GM12864 (cell line): ENCODE measurements at regions not wholly inside any gene's neighbourhood (a gene's known extent, or its start where the extent isn't known, plus 50 kb on each side); places are given as distances from the start of the nearest gene placed in this dataset.

Source experiments
- DNase-seq: peaks from one replicate; pipeline ENCODE4 v3.0.0-alpha.2; 2011; ENCODE audit warnings: low read depth
- H3K4me3 ChIP-seq: 2 replicates; pipeline ENCODE4 v1.5.1; 2011; ENCODE audit warnings: mild to moderate bottlenecking, low read depth, low read length, control low read depth
- TF ChIP-seq, protein P1 (sequence below): IDR thresholded peaks from 2 replicates; pipeline ENCODE4 v1.5.1; 2011; ENCODE audit warnings: low read depth, mild to moderate bottlenecking, moderate library complexity, low read length, control low read depth, inconsistent platforms; ENCODE audit errors: missing control alignments

DNA sequence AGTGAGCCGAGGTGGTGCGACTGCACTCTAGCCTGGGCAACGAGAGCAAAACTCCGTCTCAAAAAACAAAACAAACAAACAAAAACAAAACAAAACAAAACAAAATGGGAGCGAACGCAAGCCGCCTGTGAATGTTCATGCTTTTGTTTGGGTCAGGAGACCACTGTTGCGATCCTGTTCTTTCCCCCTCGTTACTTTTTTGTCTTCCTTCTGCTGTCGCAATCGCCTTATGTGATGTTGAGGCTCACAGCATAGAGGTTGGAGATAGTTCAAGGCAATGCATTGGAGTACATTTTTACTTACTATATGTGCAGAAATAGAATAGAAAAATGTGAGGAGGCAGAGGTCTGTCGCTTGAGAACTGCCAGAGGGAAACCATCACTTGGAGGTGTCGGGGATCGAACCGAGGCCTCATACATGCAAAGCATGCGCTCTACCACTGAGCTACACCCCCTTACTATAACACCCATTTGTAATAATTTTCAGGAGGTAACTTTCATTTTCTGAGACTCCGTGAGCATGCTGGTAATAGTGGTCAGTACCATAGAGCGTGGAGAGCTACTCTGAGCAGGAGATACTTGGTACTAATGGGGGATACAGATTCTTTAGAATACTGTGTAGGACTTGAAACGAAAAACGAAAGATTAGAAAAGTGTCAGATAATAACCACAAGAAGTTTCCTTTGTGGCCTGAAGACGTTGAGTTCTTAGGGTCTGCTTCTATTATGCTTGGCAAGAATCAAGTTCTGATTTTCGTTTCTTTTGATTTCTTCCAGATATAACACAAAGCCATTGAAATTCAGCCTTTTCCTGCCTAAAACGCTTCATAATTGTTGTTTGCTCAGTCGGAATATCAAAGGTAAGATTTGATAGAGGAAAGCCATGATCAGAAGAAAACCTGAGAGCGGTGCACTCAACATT is 121.1 kb downstream of the TRIM27 start:
- TF ChIP-seq, protein P1, sequence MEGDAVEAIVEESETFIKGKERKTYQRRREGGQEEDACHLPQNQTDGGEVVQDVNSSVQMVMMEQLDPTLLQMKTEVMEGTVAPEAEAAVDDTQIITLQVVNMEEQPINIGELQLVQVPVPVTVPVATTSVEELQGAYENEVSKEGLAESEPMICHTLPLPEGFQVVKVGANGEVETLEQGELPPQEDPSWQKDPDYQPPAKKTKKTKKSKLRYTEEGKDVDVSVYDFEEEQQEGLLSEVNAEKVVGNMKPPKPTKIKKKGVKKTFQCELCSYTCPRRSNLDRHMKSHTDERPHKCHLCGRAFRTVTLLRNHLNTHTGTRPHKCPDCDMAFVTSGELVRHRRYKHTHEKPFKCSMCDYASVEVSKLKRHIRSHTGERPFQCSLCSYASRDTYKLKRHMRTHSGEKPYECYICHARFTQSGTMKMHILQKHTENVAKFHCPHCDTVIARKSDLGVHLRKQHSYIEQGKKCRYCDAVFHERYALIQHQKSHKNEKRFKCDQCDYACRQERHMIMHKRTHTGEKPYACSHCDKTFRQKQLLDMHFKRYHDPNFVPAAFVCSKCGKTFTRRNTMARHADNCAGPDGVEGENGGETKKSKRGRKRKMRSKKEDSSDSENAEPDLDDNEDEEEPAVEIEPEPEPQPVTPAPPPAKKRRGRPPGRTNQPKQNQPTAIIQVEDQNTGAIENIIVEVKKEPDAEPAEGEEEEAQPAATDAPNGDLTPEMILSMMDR = no peak
- no peak overlapping the region; the same call in 1 of the 2 replicates for H3K4me3 ChIP-seq
- no peak for DNase-seq

DNA sequence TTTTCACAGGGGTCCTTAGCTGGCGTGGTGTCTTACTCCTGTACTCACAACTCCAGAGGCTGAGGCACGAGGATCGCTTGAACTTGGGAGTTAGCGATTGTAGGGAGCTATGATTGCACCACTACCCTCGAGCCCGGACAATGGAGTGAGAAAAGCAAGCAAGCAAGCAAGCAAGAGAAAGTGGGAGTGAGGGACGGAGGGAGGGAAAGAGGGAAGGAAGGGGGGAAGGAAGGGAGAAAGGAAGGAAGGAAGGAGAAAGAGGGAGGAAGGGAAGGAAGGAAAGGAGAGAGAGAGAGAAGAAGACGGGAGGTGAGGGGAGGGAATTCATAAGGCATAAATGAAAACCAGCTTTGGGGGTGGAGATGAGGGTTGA is 120.5 kb downstream of the TRIM27 start:
- no peak overlapping the region; the same call in 1 of the 2 replicates for H3K4me3 ChIP-seq
- no peak for DNase-seq
- TF ChIP-seq, protein P1 = no peak

DNA sequence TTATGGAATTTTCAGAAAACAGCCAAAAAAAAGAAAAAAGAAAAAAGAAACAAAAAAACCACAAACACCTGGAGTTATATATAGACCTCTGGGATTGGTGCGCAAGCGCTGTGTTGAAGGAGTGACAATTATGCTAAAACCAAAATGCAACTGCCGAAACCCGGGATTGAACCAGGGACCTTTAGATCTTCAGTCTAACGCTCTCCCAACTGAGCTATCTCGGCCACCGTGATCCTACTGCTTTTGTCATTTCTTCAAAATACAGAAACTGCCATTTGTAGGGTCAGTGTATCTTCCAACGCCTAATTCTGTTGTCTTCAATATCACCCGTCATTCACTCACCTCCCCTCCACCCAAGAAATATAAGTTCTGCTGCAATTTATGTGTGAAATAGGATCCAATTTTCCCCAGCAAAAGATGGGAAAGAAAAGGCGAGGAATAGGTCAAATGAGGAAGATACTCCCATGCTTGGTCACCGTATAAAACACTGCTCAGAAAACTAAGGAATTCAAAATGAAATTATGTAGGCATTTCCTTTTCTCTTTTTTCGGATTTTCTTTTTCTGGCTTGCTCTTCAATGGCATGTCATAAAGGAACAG is 116.0 kb downstream of the TRIM27 start:
- H3K4me3 ChIP-seq = no peak overlapping the region
- no peak for DNase-seq
- TF ChIP-seq, protein P1 = no peak

DNA sequence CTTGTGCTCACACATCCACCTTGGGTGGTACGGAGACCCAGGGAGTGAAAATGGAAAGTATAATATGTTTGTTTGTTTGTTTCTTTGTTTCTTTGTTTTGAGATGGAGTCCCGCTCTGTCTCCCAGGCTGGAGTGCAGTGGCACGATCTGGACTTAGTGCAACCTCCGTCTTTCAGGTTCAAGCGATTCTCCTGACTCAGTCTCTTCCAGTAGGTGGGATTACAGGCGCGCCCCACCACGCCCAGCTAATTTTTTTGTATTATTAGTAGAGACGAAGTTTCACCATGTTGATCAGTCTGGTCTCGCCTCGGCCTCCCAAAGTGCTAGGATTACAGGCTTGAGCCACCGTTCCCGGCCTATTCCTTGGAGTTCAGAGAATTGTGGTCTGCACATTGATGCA is 115.4 kb downstream of the TRIM27 start:
- no peak for DNase-seq
- H3K4me3 ChIP-seq = no peak overlapping the region

DNA sequence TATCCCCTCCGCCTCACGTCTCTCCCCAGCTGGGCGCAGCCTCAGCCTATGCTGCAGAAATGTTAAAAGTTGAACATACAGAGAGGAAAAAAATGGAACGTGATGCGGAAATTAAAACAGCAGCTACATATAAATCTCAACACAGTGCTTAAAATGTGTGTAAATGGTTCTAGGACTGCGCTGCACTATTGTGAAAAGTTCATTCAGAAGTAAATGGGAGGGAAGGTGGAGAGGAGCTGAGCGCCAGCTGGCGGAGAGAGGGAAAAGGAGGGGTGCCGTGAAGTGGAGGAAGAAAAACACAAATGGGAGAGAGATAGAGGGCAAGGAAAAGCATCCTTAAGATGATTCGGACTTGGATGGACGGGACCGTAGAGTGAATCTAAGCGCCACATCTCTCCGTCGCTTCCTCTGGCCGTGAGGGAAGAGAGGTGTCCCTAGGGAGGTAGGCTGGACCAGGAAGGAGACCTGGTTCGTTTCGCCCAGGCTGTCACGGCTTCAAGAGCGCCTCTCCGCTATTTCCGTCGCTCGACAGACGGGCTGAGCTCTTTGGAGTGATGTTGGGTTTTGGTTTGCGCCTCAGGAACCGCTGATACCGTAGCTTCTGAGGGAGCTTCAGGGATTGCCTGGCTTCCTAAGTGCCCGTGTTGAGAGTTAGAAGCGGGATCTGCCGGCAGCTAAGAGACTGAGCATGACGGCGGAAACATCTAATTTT is 113.7 kb downstream of the TRIM27 start:
- peak overlapping the region; percentile 25 for H3K4me3 ChIP-seq
- TF ChIP-seq, protein P1 = no peak
- no peak for DNase-seq

More for the DNA sequence above, 115.4 kb downstream of the TRIM27 start:
- TF ChIP-seq, protein P1 = no peak

DNA sequence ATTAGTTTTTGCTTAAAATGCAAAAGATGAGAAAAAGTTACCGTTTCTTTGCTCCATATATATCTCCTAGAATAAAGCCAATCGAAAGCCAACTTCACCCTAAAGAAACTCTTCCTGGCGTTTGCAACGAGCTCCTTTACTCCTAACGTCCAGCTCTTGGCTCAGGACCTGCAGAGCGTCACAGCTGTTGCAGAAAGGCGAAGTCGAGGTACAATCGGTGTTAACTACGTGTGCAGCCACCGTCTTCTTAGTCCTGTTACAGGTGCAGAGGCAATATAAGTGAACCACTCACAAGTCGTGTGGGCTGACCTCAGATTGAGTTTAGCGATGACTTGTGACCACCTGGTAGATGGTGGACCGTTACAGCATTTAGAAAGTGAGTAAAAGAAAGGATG is 113.1 kb downstream of the TRIM27 start:
- no peak overlapping the region for H3K4me3 ChIP-seq
- TF ChIP-seq, protein P1 = no peak
- DNase-seq = no peak
